WTC11 (cell line): ENCODE measurements at regions not wholly inside any gene's neighbourhood (a gene's known extent, or its start where the extent isn't known, plus 50 kb on each side); places are given as distances from the start of the nearest gene placed in this dataset.

Experiments
- ATAC-seq: fragments of 200-7000 bp; cut with Tn5 transposase; 2 replicates; pipeline ENCODE4 v1.10.0; 2021; ENCODE audit warnings: mild to moderate bottlenecking, moderate library complexity
- CTCF ChIA-PET: fragments of 300-600 bp; sonication (Branson Sonifier 250); formaldehyde crosslinking; loops from one replicate; lab custom pipeline; 2021; ENCODE audit warnings: antibody characterized with exemption; lab: Charles Lee
- POLR2A ChIA-PET: fragments of 350-600 bp; sonication (Branson Sonifier 250); formaldehyde crosslinking; loops from one replicate; lab custom pipeline; 2021; ENCODE audit warnings: antibody characterized with exemption; lab: Charles Lee
- DNase-seq: peaks from one replicate; pipeline ENCODE4 v3.0.0; 2021; ENCODE audit warnings: low spot score
- H3K27ac Mint-ChIP-seq: 2 replicates; pipeline ENCODE4 v1.8.0; 2021; ENCODE audit warnings: mixed read lengths
- H3K27me3 Mint-ChIP-seq: 2 replicates; pipeline ENCODE4 v1.8.0; 2021; ENCODE audit warnings: low read depth, mild to moderate bottlenecking, moderate library complexity, mixed read lengths
- H3K36me3 Mint-ChIP-seq: 2 replicates; pipeline ENCODE4 v1.8.0; 2021; ENCODE audit warnings: mixed read lengths
- H3K4me1 Mint-ChIP-seq: 2 replicates; pipeline ENCODE4 v1.8.0; 2022; ENCODE audit warnings: mixed read lengths
- H3K4me3 Mint-ChIP-seq: 2 replicates; pipeline ENCODE4 v1.8.0; 2021; ENCODE audit warnings: mild to moderate bottlenecking, moderate library complexity, mixed read lengths
- H3K9me3 Mint-ChIP-seq: 2 replicates; pipeline ENCODE4 v1.8.0; 2021; ENCODE audit warnings: mixed read lengths
- ARID4B ChIP-seq: sonication (generic); formaldehyde crosslinking; IDR thresholded peaks from 2 replicates; pipeline ENCODE4 v1.8.0; 2023; ENCODE audit warnings: missing genetic modification reagents, mild to moderate bottlenecking, borderline replicate concordance
- CDX4 ChIP-seq: fragments of 250-450 bp; sonication (Bioruptor Pico); IDR thresholded peaks from 2 replicates; pipeline ENCODE4 v1.9.0; 2021; ENCODE audit warnings: moderate library complexity, mild to moderate bottlenecking, inconsistent platforms, borderline replicate concordance
- CREB1 ChIP-seq: sonication (generic); formaldehyde crosslinking; IDR thresholded peaks from 2 replicates; pipeline ENCODE4 v1.8.0; 2023; ENCODE audit warnings: mild to moderate bottlenecking, missing genetic modification reagents
- E2F4 ChIP-seq: sonication (generic); formaldehyde crosslinking; IDR thresholded peaks from 2 replicates; pipeline ENCODE4 v1.8.1; 2022; ENCODE audit warnings: low read depth, mild to moderate bottlenecking, moderate library complexity, missing genetic modification reagents, borderline replicate concordance
- HMGA2 ChIP-seq: fragments of 250-450 bp; sonication (Bioruptor Pico); IDR thresholded peaks from 2 replicates; pipeline ENCODE4 v1.4.0; 2021; ENCODE audit warnings: mild to moderate bottlenecking, moderate library complexity
- IRF2 ChIP-seq: sonication (generic); formaldehyde crosslinking; IDR thresholded peaks from 2 replicates; pipeline ENCODE4 v1.8.0; 2022; ENCODE audit warnings: low read depth, missing genetic modification reagents, borderline replicate concordance
- NR2C2 ChIP-seq: sonication (generic); formaldehyde crosslinking; IDR thresholded peaks from 2 replicates; pipeline ENCODE4 v1.8.0; 2022; ENCODE audit warnings: mild to moderate bottlenecking, missing genetic modification reagents
- NR3C1 ChIP-seq: sonication (generic); formaldehyde crosslinking; conservative IDR thresholded peaks from 2 replicates; pipeline ENCODE4 v1.8.1; 2023; ENCODE audit warnings: low read depth, mild to moderate bottlenecking, missing genetic modification reagents
- STAT6 ChIP-seq: sonication (generic); formaldehyde crosslinking; conservative IDR thresholded peaks from 2 replicates; pipeline ENCODE4 v1.8.1; 2023; ENCODE audit warnings: mild to moderate bottlenecking, low read depth, missing genetic modification reagents, moderate library complexity
- ZBTB43 ChIP-seq: sonication (generic); formaldehyde crosslinking; IDR thresholded peaks from 2 replicates; pipeline ENCODE4 v1.8.1; 2023; ENCODE audit warnings: mild to moderate bottlenecking, missing genetic modification reagents
- ZNF263 ChIP-seq: sonication (generic); formaldehyde crosslinking; IDR thresholded peaks from 2 replicates; pipeline ENCODE4 v1.8.1; 2022; ENCODE audit warnings: low read depth, mild to moderate bottlenecking, moderate library complexity, missing genetic modification reagents
- ZNF423 ChIP-seq: fragments of 250-450 bp; sonication (Bioruptor Pico); IDR thresholded peaks from 2 replicates; pipeline ENCODE4 v2.1.2; 2022; ENCODE audit warnings: mild to moderate bottlenecking, moderate library complexity
- ZNF671 ChIP-seq: fragments of 250-450 bp; sonication (Bioruptor Pico); IDR thresholded peaks from 2 replicates; pipeline ENCODE4 v1.8.0; 2021; ENCODE audit warnings: mild to moderate bottlenecking

- POLR2A ChIA-PET, result no interaction called here
- no peak overlapping the region for H3K4me3 Mint-ChIP-seq
- no peak overlapping the region for H3K27ac Mint-ChIP-seq
- H3K9me3 Mint-ChIP-seq, result peaks cover 15% of the 10 kb centered on the region
- H3K4me1 Mint-ChIP-seq, result no peaks in the 10 kb centered on the region
- CTCF ChIA-PET, result interaction anchor here (0.5 kb wide), 1 partner anchor 423 kb away, joined by 3 read pairs; no protein-coding TSS in a partner anchor
- no peaks in the 10 kb centered on the region for H3K36me3 Mint-ChIP-seq
- DNase-seq, result no peak
- no peak for ATAC-seq
- H3K27me3 Mint-ChIP-seq, result no peaks in the 10 kb centered on the region; the same call in 1 of the 2 replicates
- no peak for TF ChIP-seq STAT6 (CRISPR knock-in tag)
- no peak for TF ChIP-seq ZNF423 (CRISPR knock-in tag)
- TF ChIP-seq NR2C2, result no peak
- no peak for TF ChIP-seq NR3C1 (CRISPR knock-in tag)
- TF ChIP-seq IRF2 (CRISPR knock-in tag), result no peak
- no peak for TF ChIP-seq ZNF671 (CRISPR knock-in tag)
- no peak for TF ChIP-seq ZBTB43 (CRISPR knock-in tag)
- TF ChIP-seq CDX4 (CRISPR knock-in tag), result no peak
- TF ChIP-seq E2F4 (CRISPR knock-in tag), result no peak
- TF ChIP-seq CREB1 (CRISPR knock-in tag), result no peak
- no peak for TF ChIP-seq ZNF263 (CRISPR knock-in tag)
- TF ChIP-seq ARID4B (CRISPR knock-in tag), result no peak
- no peak for TF ChIP-seq HMGA2
These were observed 73.7 kb downstream of the SPATA31D1 start for GRCh38 chr9:82062245-82062644.
